HepG2 (cell line): ENCODE measurements at regions not wholly inside any gene's neighbourhood (a gene's known extent, or its start where the extent isn't known, plus 50 kb on each side); places are given as distances from the start of the nearest gene placed in this dataset.

Experiments used
- ATAC-seq: fragments of 200-7000 bp; cut with Tn5 transposase; 3 replicates; pipeline ENCODE4 v1.9.1; 2020; ENCODE audit warnings: mild to moderate bottlenecking, moderate library complexity
- BruUV-seq: library from RNA; stranded (reverse); fragments of 400-500 nt; replicated peaks from 2 replicates; lab custom pipeline; 2021; lab: Mats Ljungman, UMichigan
- CTCF ChIA-PET: fragments of 300-600 bp; formaldehyde crosslinking; extraction: SDS; loops from one replicate; lab custom pipeline; 2021; ENCODE audit warnings: low total read pairs, inconsistent platforms, low intra/inter-chr PET ratio; lab: Yijun Ruan, JAX
- POLR2A ChIA-PET: fragments of 350-600 bp; sonication (Branson Sonifier 250); formaldehyde crosslinking; loops from one replicate; lab custom pipeline; 2020; ENCODE audit warnings: antibody characterized with exemption, inconsistent platforms; lab: Yijun Ruan, JAX
- DNase-seq: peaks from one replicate; pipeline ENCODE4 v3.0.0-alpha.2; 2015; ENCODE audit warnings: low spot score
- FAIRE-seq: peaks from 3 replicates; lab custom pipeline; 2011; peaks lifted over from hg19 to GRCh38; lab: Jason Lieb, UNC
- H2AFZ ChIP-seq: one replicate; pipeline ENCODE4 v1.6.1; 2011; ENCODE audit warnings: low read length, inconsistent platforms
- H3K27ac ChIP-seq: fragments of 300-600 bp; 3 replicates; pipeline ENCODE4 v1.8.0; 2011; ENCODE audit warnings: mixed run types, mild to moderate bottlenecking, mixed read lengths, low read length, inconsistent platforms; ENCODE audit not compliant: insufficient read depth; ENCODE audit errors: extremely low read length
- H3K27me3 ChIP-seq, 2 experiments: fragments of 200-600 bp in 1 of 2; 2 replicates in 1 of 2; 3 replicates in 1 of 2; pipeline versions ENCODE4 v1.6.0 to v1.8.0; 2011; ENCODE audit warnings: low read length in 2 of 2, mild to moderate bottlenecking in 2 of 2, moderate library complexity in 2 of 2, inconsistent platforms in 1 of 2; ENCODE audit not compliant: insufficient read depth in 2 of 2, control insufficient read depth in 1 of 2
- H3K36me3 ChIP-seq, 2 experiments: fragments of 200-600 bp in 1 of 2; replicated peaks in 1 of 2; 2 replicates in 1 of 2; 3 replicates in 1 of 2; pipeline versions ENCODE4 v1.5.1 to v1.8.0; 2011; ENCODE audit warnings: low read length in 2 of 2, inconsistent platforms in 1 of 2; ENCODE audit not compliant: insufficient read depth in 2 of 2, control insufficient read depth in 1 of 2
- H3K4me1 ChIP-seq: 2 replicates; pipeline ENCODE4 v1.5.1; 2012; ENCODE audit warnings: low read length, inconsistent platforms; ENCODE audit not compliant: insufficient read depth
- H3K4me2 ChIP-seq: 2 replicates; pipeline ENCODE4 v1.6.0; 2011; ENCODE audit warnings: low read depth, low read length, inconsistent platforms
- H3K4me3 ChIP-seq, 3 experiments: fragments of 200-600 bp in 1 of 3; sonication (generic), shearing (Covaris generic) in 1 of 3; replicated peaks in 1 of 3; 2 replicates each; pipeline ENCODE4 v1.5.1; 2011 to 2016; ENCODE audit warnings: low read length in 3 of 3, inconsistent platforms in 2 of 3, low read depth in 2 of 3, mild to moderate bottlenecking in 2 of 3, control low read depth in 1 of 3, mixed read lengths in 1 of 3; ENCODE audit not compliant: insufficient read depth in 1 of 3
- H3K79me2 ChIP-seq: one replicate; pipeline ENCODE4 v1.6.1; 2011; ENCODE audit warnings: low read length, inconsistent platforms; ENCODE audit not compliant: insufficient read depth
- H3K9ac ChIP-seq: 2 replicates; pipeline ENCODE4 v1.6.0; 2011; ENCODE audit warnings: mild to moderate bottlenecking, low read depth, low read length, inconsistent platforms; ENCODE audit not compliant: insufficient read depth
- H3K9me3 ChIP-seq: 2 replicates; pipeline ENCODE4 v1.5.1; 2012; ENCODE audit warnings: mild to moderate bottlenecking, low read length
- H4K20me1 ChIP-seq: 2 replicates; pipeline ENCODE4 v1.6.0; 2011; ENCODE audit warnings: inconsistent platforms, mild to moderate bottlenecking, low read length, moderate library complexity; ENCODE audit not compliant: insufficient read depth
- CC2D1A ChIP-seq: sonication (generic); formaldehyde crosslinking; IDR thresholded peaks from 2 replicates; pipeline ENCODE4 v1.8.1; 2023; ENCODE audit warnings: mild to moderate bottlenecking, missing genetic modification reagents
- GABPA ChIP-seq, 2 experiments: IDR thresholded peaks; 2 replicates each; pipeline ENCODE4 v1.6.1; 2011 to 2016; ENCODE audit warnings: low read depth in 2 of 2, low read length in 1 of 2, missing biosample characterization in 1 of 2, missing genetic modification characterization in 1 of 2
- GABPB1 ChIP-seq: IDR thresholded peaks from 2 replicates; pipeline ENCODE4 v1.6.1; 2016; ENCODE audit warnings: mild to moderate bottlenecking, missing genetic modification reagents, moderate library complexity, missing compliant biosample characterization
- TRAFD1 ChIP-seq: sonication (generic); formaldehyde crosslinking; IDR thresholded peaks from 2 replicates; pipeline ENCODE4 v1.5.1; 2020; ENCODE audit warnings: missing genetic modification reagents, mild to moderate bottlenecking, borderline replicate concordance
- USF2 ChIP-seq, 2 experiments: sonication (generic) in 1 of 2; formaldehyde crosslinking in 1 of 2; IDR thresholded peaks; 2 replicates each; pipeline versions ENCODE4 v1.5.1 to v1.6.1; 2011 to 2020; ENCODE audit warnings: borderline replicate concordance in 1 of 2, low read depth in 1 of 2, low read length in 1 of 2, mild to moderate bottlenecking in 1 of 2, missing genetic modification reagents in 1 of 2, moderate library complexity in 1 of 2
- WGBS: methylation state at CpG from one replicate; pipeline ENCODE4 v1.1.6; 2017; ENCODE audit warnings: low lambda C conversion rate; 5-methylcytosine and 5-hydroxymethylcytosine counted together
- in situ Hi-C: cut with HindIII; loops from 2 replicates; pipeline ENCODE4 v1.10.0; 2017; ENCODE audit warnings: low pct_unique_long_range_greater_than_20kb; ENCODE audit not compliant: extremely low pct_ligation_motif_present
- intact Hi-C: fragments of 100-400 bp; cut with micrococcal nuclease; formaldehyde crosslinking; loops from one replicate; pipeline ENCODE4 v1.10.0; 2022; ENCODE audit not compliant: unreplicated experiment

DNA sequence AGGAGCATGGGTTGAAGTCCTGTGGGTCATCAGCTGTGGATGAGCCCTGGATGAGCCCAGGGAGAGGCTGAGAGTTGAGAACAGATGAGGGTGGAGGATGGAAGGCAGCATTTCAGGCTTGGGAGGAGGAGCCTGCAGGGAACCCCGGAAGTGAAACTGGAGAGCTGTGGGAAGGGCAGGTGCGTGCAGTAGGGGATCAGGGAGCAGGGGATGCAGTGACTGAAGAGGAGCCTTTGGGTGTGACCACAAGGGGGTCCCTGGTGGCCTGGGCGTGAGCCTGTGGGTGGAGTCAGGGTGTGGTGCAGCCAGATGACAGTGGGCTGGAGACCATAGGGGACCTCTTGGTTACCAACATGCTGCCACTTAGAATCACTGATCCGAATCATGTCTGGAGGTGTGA, 115.5 kb downstream of the PAPOLA start:
- BruUV-seq: no TSS peak
- H3K4me3 ChIP-seq: no peak overlapping the region
- H3K79me2 ChIP-seq: no peaks in the 10 kb centered on the region
- no peak overlapping the region for H2AFZ ChIP-seq
- ATAC-seq (no peak), FAIRE-seq (no peak), DNase-seq (no peak)
- in situ Hi-C loops: no loop called here
- no peak overlapping the region for H3K4me2 ChIP-seq
- TF ChIP-seq GABPB1 (CRISPR knock-in tag) (peak; percentile 27; the same call in 1 of the 2 replicates), CC2D1A (CRISPR knock-in tag) (no peak), GABPA (IDR thresholded peaks at IDR 0.05; ENCODE audit: low read depth, low read length) (peak; percentile 15; the same call in 1 of the 2 replicates), GABPA (CRISPR knock-in tag; IDR thresholded peaks at IDR 0.05; ENCODE audit: low read depth) (no peak), USF2 (IDR thresholded peaks at IDR 0.05; ENCODE audit: low read depth, low read length) (no peak), USF2 (CRISPR knock-in tag; IDR thresholded peaks at IDR 0.05; ENCODE audit: borderline replicate concordance) (no peak)
- no peaks in the 10 kb centered on the region for H3K36me3 ChIP-seq
- WGBS: 29% methylated on average over 3 of the region's 4 CpGs
- no peak overlapping the region for H3K9ac ChIP-seq
- ChIA-PET POLR2A (no interaction called here), CTCF (no interaction called here)
- H3K27ac ChIP-seq: no peak overlapping the region
- H4K20me1 ChIP-seq: no peaks in the 10 kb centered on the region
- H3K4me1 ChIP-seq: peaks cover 11% of the 10 kb centered on the region
- intact Hi-C loops: no loop called here
- H3K9me3 ChIP-seq: no peaks in the 10 kb centered on the region
- peaks cover 6 to 48% of the 10 kb centered on the region in 2 experiments for H3K27me3 ChIP-seq

GRCh38 chr14:96622926-96623325, 120.7 kb downstream of the PAPOLA start:
- FAIRE-seq (no peak), DNase-seq (no peak), ATAC-seq (no peak)
- Histone ChIP-seq H3K4me1 (no peaks in the 10 kb centered on the region), H2AFZ (no peak overlapping the region), H3K79me2 (no peaks in the 10 kb centered on the region), H3K36me3 (no peaks in the 10 kb centered on the region), H3K27ac (no peak overlapping the region), H4K20me1 (no peaks in the 10 kb centered on the region), H3K9me3 (no peaks in the 10 kb centered on the region), H3K4me3 (no peak overlapping the region), H3K9ac (no peak overlapping the region), H3K4me2 (no peak overlapping the region), H3K27me3 (peaks cover 8 to 69% of the 10 kb centered on the region in 2 experiments)
- intact Hi-C loops (no loop called here), in situ Hi-C loops (no loop called here)
- no peak for TF ChIP-seq TRAFD1 (CRISPR knock-in tag)
- CTCF ChIA-PET: no interaction called here
- no TSS peak for BruUV-seq
- WGBS: 5% methylated on average over 5 of the region's 8 CpGs
- POLR2A ChIA-PET: no interaction called here
